Liver (tissue), 3 donors: ENCODE measurements at regions not wholly inside any gene's neighbourhood (a gene's known extent, or its start where the extent isn't known, plus 50 kb on each side); places are given as distances from the start of the nearest gene placed in this dataset.

Experiments
- ATF3 ChIP-seq: IDR thresholded peaks from 2 replicates; pipeline ENCODE4 v1.6.1; 2016; ENCODE audit warnings: antibody characterized with exemption
- CTCF ChIP-seq: fragments of 150-350 bp; IDR thresholded peaks from 2 replicates; pipeline ENCODE4 v1.5.1; 2017; ENCODE audit warnings: improper control_type of control experiment, low read depth, low read length; ENCODE audit not compliant: missing input control
- EGR1 ChIP-seq, 2 donors: IDR thresholded peaks; 2 replicates each; pipeline ENCODE4 v1.6.1; 2016 to 2018; ENCODE audit warnings: antibody characterized with exemption in 2 of 2, low read depth in 2 of 2
- FOXA1 ChIP-seq: IDR thresholded peaks from 2 replicates; pipeline ENCODE4 v1.6.1; 2016; ENCODE audit warnings: antibody characterized with exemption
- JUND ChIP-seq, 2 donors: IDR thresholded peaks; 2 replicates each; pipeline ENCODE4 v1.6.1; 2016; ENCODE audit warnings: antibody characterized with exemption in 2 of 2
- MAX ChIP-seq: IDR thresholded peaks from 2 replicates; pipeline ENCODE4 v1.6.1; 2016; ENCODE audit warnings: antibody characterized with exemption
- NR2F2 ChIP-seq: IDR thresholded peaks from 2 replicates; pipeline ENCODE4 v1.6.1; 2016; ENCODE audit warnings: antibody characterized with exemption
- RAD21 ChIP-seq, 2 donors: IDR thresholded peaks; 2 replicates each; pipeline ENCODE4 v1.6.1; 2016; ENCODE audit warnings: antibody characterized with exemption in 2 of 2, mild to moderate bottlenecking in 2 of 2
- REST ChIP-seq: IDR thresholded peaks from 2 replicates; pipeline ENCODE4 v1.6.1; 2016; ENCODE audit warnings: antibody characterized with exemption, mild to moderate bottlenecking
- RXRA ChIP-seq, 2 donors: IDR thresholded peaks; 2 replicates each; pipeline ENCODE4 v1.6.1; 2017 to 2018; ENCODE audit warnings: antibody characterized with exemption in 2 of 2, mild to moderate bottlenecking in 1 of 2
- SP1 ChIP-seq: IDR thresholded peaks from 2 replicates; pipeline ENCODE4 v1.6.1; 2018; ENCODE audit warnings: antibody characterized with exemption, mild to moderate bottlenecking
- TAF1 ChIP-seq: conservative IDR thresholded peaks from 2 replicates; pipeline ENCODE4 v1.6.1; 2016; ENCODE audit warnings: antibody characterized with exemption, mild to moderate bottlenecking
- YY1 ChIP-seq: IDR thresholded peaks from 2 replicates; pipeline ENCODE4 v1.6.1; 2016; ENCODE audit warnings: antibody characterized with exemption, mild to moderate bottlenecking
- ZBTB33 ChIP-seq: IDR thresholded peaks from 2 replicates; pipeline ENCODE4 v1.6.1; 2016; ENCODE audit warnings: antibody characterized with exemption
- donor health status: healthy.
- donor health status: healthy.

- TF ChIP-seq CTCF (no peak), RXRA (IDR thresholded peaks at IDR 0.05) (no peak), TAF1 (no peak), MAX (no peak), RAD21 (IDR thresholded peaks at IDR 0.05) (no peak), ATF3 (no peak), YY1 (no peak), ZBTB33 (no peak), REST (no peak), SP1 (no peak), EGR1 (IDR thresholded peaks at IDR 0.05; ENCODE audit: low read depth in 2 of 2) (no peak), FOXA1 (no peak), JUND (IDR thresholded peaks at IDR 0.05) (no peak), NR2F2 (no peak)
These were observed 77.2 kb downstream of the NEUROD6 start for GRCh38 chr7:31263338-31263737.
